Ovary (tissue), 7 donors: ENCODE measurements at regions not wholly inside any gene's neighbourhood (a gene's known extent, or its start where the extent isn't known, plus 50 kb on each side); places are given as distances from the start of the nearest gene placed in this dataset.

ENCODE experiments used
- DNase-seq, 5 donors: peaks; one replicate each; pipeline ENCODE4 v3.0.0-alpha.2; 2019 to 2020
- H3K27ac ChIP-seq, 2 donors: fragments of 200-600 bp; one replicate each; pipeline versions ENCODE4 v1.5.1 to v1.8.0; 2019 to 2022
- H3K27me3 ChIP-seq: fragments of 200-600 bp; one replicate; pipeline ENCODE4 v1.8.0; 2022
- H3K36me3 ChIP-seq: fragments of 200-600 bp; sonication (generic); one replicate; pipeline ENCODE4 v1.5.1; 2019
- H3K4me1 ChIP-seq: one replicate; pipeline ENCODE4 v1.8.1; 2013; ENCODE audit warnings: mild to moderate bottlenecking, moderate library complexity; ENCODE audit not compliant: insufficient read depth
- H3K4me3 ChIP-seq: fragments of 200-600 bp; sonication (generic); one replicate; pipeline ENCODE4 v1.5.1; 2017
- H3K9me3 ChIP-seq, 2 donors: fragments of 200-600 bp in 1 of 2; sonication (generic) in 1 of 2; one replicate each; pipeline versions ENCODE4 v1.5.1 to v1.8.1; 2013 to 2019; ENCODE audit warnings: mild to moderate bottlenecking in 1 of 2, moderate library complexity in 1 of 2
- EP300 ChIP-seq: sonication (generic); formaldehyde crosslinking; IDR thresholded peaks from one replicate; pipeline ENCODE4 v1.6.1; 2017; ENCODE audit warnings: antibody characterized with exemption
- POLR2A ChIP-seq: fragments of 450-650 bp; IDR thresholded peaks from one replicate; pipeline ENCODE4 v1.6.1; 2017; ENCODE audit warnings: antibody characterized with exemption, mild to moderate bottlenecking, moderate library complexity
- WGBS, 3 donors: extraction: QIAGEN DNeasy Blood & Tissue Kit in 1 of 3; methylation state at CpG; one replicate each; pipeline versions ENCODE4 v1.1.5 to v1.1.7; 2013 to 2017; 5-methylcytosine and 5-hydroxymethylcytosine counted together
- intact Hi-C, 4 donors: fragments of 100-400 bp; cut with DNase I; formaldehyde crosslinking; loops; one replicate each; pipeline versions ENCODE4 v1.11.0 to v1.15.1; 2022 to 2023
- TF ChIP-seq, protein P1 (sequence below), 3 donors: fragments of 450-650 bp in 2 of 3; fragments of 200-600 bp in 1 of 3; IDR thresholded peaks; one replicate each; pipeline versions ENCODE4 v1.5.1 to v1.8.0; 2016 to 2022; ENCODE audit warnings: antibody characterized with exemption in 3 of 3, mild to moderate bottlenecking in 1 of 3
- donor health status: DM: no; HTN: no; CAD: no; lungs with moderate emphysema.
- donor health status: DM: no; HTN: no; CAD: no.
- donor health status: Bipolar disorder and iron deficiency.
- donor health status: DM: no; HTN: no; CAD: no.
- donor health status: DM: yes; HTN: yes; CAD: no.

DNA sequence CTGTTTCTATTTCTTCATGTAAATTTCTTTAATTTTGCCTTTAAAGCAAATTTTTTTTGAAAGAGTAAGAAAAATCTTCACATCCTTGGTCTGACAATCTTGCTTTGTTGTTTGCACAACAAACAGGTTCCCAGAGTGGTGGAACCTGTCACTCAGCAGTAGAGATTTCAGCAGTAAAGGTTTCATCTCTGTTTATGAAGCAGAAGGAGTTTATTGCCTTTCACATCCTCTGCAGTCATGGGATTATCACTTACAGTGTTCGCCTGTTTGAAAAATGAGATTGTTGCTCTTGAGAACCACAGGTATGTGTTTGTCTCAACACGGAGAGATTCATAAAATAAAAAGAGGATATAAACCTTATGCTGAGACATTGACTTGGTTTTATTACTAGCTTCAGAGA lies 342.6 kb downstream of the IPMK start:
- Histone ChIP-seq H3K36me3 (no peaks in the 10 kb centered on the region), H3K4me1 (no peaks in the 10 kb centered on the region), H3K9me3 (no peaks in the 10 kb centered on the region), H3K27me3 (no peaks in the 10 kb centered on the region), H3K27ac (no peak overlapping the region), H3K4me3 (no peak overlapping the region)
- 28 to 64% (median 29%) methylated on average over 2 of the region's 2 CpGs for WGBS, 3 donors
- TF ChIP-seq POLR2A (no peak), EP300 (no peak)
- TF ChIP-seq, protein P1, sequence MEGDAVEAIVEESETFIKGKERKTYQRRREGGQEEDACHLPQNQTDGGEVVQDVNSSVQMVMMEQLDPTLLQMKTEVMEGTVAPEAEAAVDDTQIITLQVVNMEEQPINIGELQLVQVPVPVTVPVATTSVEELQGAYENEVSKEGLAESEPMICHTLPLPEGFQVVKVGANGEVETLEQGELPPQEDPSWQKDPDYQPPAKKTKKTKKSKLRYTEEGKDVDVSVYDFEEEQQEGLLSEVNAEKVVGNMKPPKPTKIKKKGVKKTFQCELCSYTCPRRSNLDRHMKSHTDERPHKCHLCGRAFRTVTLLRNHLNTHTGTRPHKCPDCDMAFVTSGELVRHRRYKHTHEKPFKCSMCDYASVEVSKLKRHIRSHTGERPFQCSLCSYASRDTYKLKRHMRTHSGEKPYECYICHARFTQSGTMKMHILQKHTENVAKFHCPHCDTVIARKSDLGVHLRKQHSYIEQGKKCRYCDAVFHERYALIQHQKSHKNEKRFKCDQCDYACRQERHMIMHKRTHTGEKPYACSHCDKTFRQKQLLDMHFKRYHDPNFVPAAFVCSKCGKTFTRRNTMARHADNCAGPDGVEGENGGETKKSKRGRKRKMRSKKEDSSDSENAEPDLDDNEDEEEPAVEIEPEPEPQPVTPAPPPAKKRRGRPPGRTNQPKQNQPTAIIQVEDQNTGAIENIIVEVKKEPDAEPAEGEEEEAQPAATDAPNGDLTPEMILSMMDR (IDR thresholded peaks at IDR 0.05), result no peak
- no peak for DNase-seq
- intact Hi-C loops, result no loop called here

DNA sequence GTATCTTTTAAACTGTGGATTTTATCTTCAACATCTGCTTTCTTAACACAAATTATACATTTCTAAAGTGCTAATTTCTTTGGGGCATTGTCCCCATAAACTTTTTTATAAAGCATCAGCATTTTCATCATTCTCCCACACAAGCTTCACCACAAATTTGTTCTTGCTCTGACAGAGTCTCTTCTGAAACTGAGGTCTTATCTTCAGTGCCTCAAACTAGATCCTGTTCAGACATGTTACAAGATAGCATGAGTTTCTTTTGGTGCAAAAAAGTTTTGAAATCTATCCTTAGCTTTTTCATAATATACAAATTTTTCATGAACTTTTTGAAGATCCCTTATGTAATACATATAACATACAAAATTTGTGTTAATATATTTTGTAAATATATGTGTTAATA lies 346.6 kb downstream of the IPMK start:
- H3K9me3 ChIP-seq, result no peaks in the 10 kb centered on the region
- no peak for TF ChIP-seq POLR2A
- no peak for TF ChIP-seq EP300
- TF ChIP-seq, protein P1 (IDR thresholded peaks at IDR 0.05), result no peak

DNA sequence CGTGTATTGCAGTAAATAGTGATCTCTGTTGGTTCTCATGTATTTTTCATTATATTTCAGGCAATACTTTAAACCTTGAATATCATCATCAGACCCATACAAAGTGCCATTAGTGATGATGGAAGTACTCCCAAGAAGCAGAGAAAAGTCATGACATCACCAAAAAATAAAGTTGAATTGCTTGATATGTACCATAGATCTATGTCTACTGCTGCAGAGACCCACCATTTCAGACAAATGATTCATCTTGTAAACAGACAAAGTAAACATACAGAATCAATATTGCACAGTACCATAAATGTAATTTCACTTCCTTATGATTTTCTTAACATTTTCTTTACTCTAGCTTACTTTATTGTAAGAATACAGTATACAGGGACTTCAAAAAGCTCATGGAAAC lies 347.8 kb downstream of the IPMK start:
- Histone ChIP-seq H3K27me3 (no peaks in the 10 kb centered on the region), H3K4me1 (no peaks in the 10 kb centered on the region), H3K27ac (no peak overlapping the region), H3K9me3 (no peaks in the 10 kb centered on the region), H3K36me3 (no peaks in the 10 kb centered on the region), H3K4me3 (no peak overlapping the region)
- intact Hi-C loops, result no loop called here
- TF ChIP-seq EP300 (no peak), POLR2A (no peak)
- TF ChIP-seq, protein P1 (IDR thresholded peaks at IDR 0.05), result no peak
- 72 to 78% (median 76%) methylated on average over 1 of the region's 1 CpG for WGBS, 3 donors
- DNase-seq, result no peak

More for the DNA sequence above, 346.6 kb downstream of the IPMK start:
- H3K4me1 ChIP-seq, result no peaks in the 10 kb centered on the region
- DNase-seq, result no peak
- H3K27me3 ChIP-seq, result no peaks in the 10 kb centered on the region
- intact Hi-C loops, result no loop called here
- no peak overlapping the region for H3K27ac ChIP-seq
- H3K36me3 ChIP-seq, result no peaks in the 10 kb centered on the region
- no peak overlapping the region for H3K4me3 ChIP-seq

- H3K4me3 ChIP-seq, result no peak overlapping the region
- no peaks in the 10 kb centered on the region for H3K36me3 ChIP-seq
- no peaks in the 10 kb centered on the region for H3K9me3 ChIP-seq
- TF ChIP-seq, protein P1 (IDR thresholded peaks at IDR 0.05), result no peak
- TF ChIP-seq EP300 (no peak), POLR2A (no peak)
- intact Hi-C loops, result no loop called here
- H3K27me3 ChIP-seq, result no peaks in the 10 kb centered on the region
- no peak overlapping the region for H3K27ac ChIP-seq
- DNase-seq, result no peak
- no peaks in the 10 kb centered on the region for H3K4me1 ChIP-seq
Observed at GRCh38 chr10:57917019-57917418, 350.7 kb downstream of the IPMK start.

GRCh38 chr10:57905861-57906260 lies 361.8 kb downstream of the IPMK start:
- Histone ChIP-seq H3K4me3 (no peak overlapping the region), H3K9me3 (no peaks in the 10 kb centered on the region), H3K4me1 (no peaks in the 10 kb centered on the region), H3K27me3 (no peaks in the 10 kb centered on the region), H3K36me3 (no peaks in the 10 kb centered on the region), H3K27ac (no peak overlapping the region)
- intact Hi-C loops, result no loop called here
- 78 to 89% (median 85%) methylated on average over 2 of the region's 2 CpGs for WGBS, 3 donors
- TF ChIP-seq, protein P1 (IDR thresholded peaks at IDR 0.05), result no peak
- TF ChIP-seq EP300, result no peak
- no peak for TF ChIP-seq POLR2A
- no peak for DNase-seq
